Stimulated activated memory B cell treated with anti-CD40 and anti-IgM and Interleukin-4, amounts not matched to agents 10 μg/mL and 1 μg/mL and 100 μg/mL, for 72 hours (primary cell): ENCODE measurements at regions not wholly inside any gene's neighbourhood (a gene's known extent, or its start where the extent isn't known, plus 50 kb on each side); places are given as distances from the start of the nearest gene placed in this dataset.

ENCODE experiments used
- ATAC-seq: fragments of 150-1000 bp; cut with Tn5 transposase; 2 replicates; pipeline ENCODE4 v1.10.0; 2021
- H3K27ac Mint-ChIP-seq: one replicate; pipeline ENCODE4 v1.8.0; 2022; ENCODE audit warnings: mild to moderate bottlenecking, mixed read lengths
- H3K27me3 Mint-ChIP-seq: one replicate; pipeline ENCODE4 v1.8.0; 2022; ENCODE audit warnings: mixed read lengths
- H3K36me3 Mint-ChIP-seq: one replicate; pipeline ENCODE4 v1.8.0; 2022; ENCODE audit warnings: mixed read lengths
- H3K4me1 Mint-ChIP-seq: one replicate; pipeline ENCODE4 v1.8.0; 2022; ENCODE audit warnings: mixed read lengths
- H3K4me3 Mint-ChIP-seq: one replicate; pipeline ENCODE4 v1.8.0; 2022; ENCODE audit warnings: mild to moderate bottlenecking, moderate library complexity, mixed read lengths
- H3K9me3 Mint-ChIP-seq: one replicate; pipeline ENCODE4 v1.8.0; 2022; ENCODE audit warnings: mixed read lengths

DNA sequence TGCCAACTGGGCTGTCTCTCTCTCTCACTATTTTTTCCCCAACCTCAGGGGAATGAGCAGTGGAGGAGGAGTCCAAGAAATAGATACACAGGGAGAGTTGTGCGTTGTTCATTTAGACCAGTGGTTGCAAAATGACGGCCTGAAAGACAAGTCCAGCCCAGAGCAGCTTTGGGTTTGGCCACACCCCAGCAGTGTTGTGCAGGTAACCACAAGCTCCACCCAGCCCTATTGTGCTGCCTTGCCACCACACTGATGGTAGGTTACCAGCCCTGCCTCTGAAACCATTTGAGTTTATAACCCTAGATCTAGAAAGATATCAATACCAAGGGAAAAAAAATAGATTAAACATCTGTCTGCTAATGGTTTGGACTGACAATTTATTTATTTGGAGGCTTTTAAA lies 144.3 kb downstream of the CMPK2 start:
- H3K36me3 Mint-ChIP-seq: no peaks in the 10 kb centered on the region
- H3K4me1 Mint-ChIP-seq: no peaks in the 10 kb centered on the region
- no peak for ATAC-seq
- H3K9me3 Mint-ChIP-seq: no peaks in the 10 kb centered on the region
- H3K27ac Mint-ChIP-seq: no peak overlapping the region
- no peaks in the 10 kb centered on the region for H3K27me3 Mint-ChIP-seq
- H3K4me3 Mint-ChIP-seq: no peak overlapping the region

DNA sequence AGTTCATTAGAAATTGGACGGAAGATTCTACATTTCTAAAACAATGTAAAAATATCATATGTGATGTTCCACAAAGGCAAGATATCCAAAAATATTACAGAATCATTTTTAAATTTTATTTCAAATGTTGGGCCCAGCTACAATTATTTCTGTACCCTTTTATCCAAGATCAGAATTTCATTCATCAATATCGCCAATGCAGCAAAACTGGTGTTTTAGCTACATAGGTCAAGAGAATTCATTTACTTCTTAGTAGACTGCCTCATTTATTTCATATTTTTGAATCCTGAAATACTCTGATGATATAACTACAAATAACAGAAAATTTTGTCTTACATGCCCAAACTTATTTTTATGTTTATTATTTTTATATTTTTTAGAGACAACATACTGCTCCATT lies 143.1 kb downstream of the CMPK2 start:
- no peak for ATAC-seq
- Mint-ChIP-seq H3K27me3 (no peaks in the 10 kb centered on the region), H3K36me3 (no peaks in the 10 kb centered on the region), H3K9me3 (no peaks in the 10 kb centered on the region), H3K4me1 (no peaks in the 10 kb centered on the region), H3K4me3 (no peak overlapping the region), H3K27ac (no peak overlapping the region)

DNA sequence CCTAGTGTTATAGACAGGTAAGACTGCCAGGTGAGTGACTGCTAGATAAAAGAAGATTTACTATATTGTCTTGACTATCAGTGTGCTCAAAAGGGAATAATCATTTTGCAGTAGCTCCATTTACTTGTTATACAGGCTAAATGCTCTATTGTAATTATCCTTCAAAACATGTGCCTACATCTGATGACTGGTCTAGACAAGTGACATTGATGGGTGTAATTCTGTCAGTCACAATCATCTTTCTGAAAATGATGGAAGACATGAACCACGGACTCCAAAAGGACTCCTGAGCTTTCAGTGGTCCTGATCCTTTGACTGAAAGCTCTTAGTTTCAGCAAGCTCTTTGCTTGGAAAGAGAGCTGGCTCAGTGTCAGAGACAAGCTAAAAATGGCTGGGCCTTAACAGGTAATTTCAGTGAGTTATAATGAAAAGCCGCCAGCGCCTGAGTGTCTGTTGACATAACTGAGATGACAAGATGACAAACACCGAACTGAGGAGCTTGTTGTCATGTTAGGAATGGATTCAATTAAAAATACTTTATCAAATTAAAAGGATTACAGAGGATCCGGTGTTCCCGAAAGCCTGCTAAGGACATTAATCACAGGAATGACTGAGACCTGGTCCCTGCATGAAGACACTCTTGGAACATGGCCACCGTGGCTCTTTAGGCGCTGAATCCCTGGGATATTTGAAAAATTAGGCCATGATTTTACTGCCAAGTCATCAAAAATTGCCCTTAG lies 141.7 kb downstream of the CMPK2 start:
- H3K4me3 Mint-ChIP-seq: no peak overlapping the region
- no peaks in the 10 kb centered on the region for H3K36me3 Mint-ChIP-seq
- H3K27ac Mint-ChIP-seq: no peak overlapping the region
- no peaks in the 10 kb centered on the region for H3K9me3 Mint-ChIP-seq
- no peak for ATAC-seq
- H3K27me3 Mint-ChIP-seq: no peaks in the 10 kb centered on the region
- H3K4me1 Mint-ChIP-seq: no peaks in the 10 kb centered on the region

DNA sequence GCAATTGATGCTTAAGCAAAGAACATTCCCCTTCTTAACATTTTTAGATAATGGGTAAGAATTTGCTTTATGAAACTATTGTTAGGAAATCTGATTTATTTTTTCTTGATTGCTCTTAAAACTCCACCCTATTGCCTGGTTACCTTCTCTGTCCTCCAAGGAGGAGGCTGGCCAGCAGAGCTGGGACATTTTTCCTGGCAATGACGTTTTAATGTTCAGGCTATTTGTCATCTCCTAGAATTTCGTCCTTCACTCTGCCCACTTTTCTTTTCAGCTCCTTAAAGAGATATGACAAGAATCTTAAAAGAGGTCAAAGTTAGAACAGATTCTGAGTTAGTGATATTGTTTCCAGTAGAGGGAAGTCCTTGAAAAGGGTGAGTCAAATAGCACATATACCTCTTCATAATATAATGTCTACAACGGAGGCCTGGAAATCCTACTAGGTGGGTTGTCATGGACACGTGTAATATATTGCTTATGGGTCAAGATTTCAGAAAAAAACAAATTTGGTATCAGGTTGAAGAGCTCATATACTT lies 141.0 kb downstream of the CMPK2 start:
- ATAC-seq: no peak
- Mint-ChIP-seq H3K27me3 (no peaks in the 10 kb centered on the region), H3K4me1 (no peaks in the 10 kb centered on the region), H3K4me3 (no peak overlapping the region), H3K36me3 (no peaks in the 10 kb centered on the region), H3K27ac (no peak overlapping the region), H3K9me3 (no peaks in the 10 kb centered on the region)

DNA sequence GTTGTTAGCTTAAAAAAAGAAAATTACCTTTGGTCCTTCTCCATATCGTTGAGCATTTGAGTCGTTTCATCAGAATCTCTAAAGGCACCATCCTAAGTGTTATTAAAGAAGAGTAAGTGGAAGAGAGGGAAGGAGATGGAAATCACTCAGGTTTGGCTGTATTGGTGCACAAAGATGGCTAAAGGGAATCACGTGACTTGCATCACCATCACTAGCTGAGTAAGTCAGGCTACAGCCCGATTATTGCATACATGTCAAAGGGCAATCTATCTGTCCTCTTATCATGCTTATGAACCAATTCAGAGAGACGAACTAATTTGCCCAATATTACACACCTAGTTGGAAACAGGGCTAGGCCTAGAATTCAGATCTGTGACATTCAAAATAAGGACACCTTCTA lies 137.6 kb downstream of the CMPK2 start:
- no peaks in the 10 kb centered on the region for H3K4me1 Mint-ChIP-seq
- H3K36me3 Mint-ChIP-seq: no peaks in the 10 kb centered on the region
- H3K27me3 Mint-ChIP-seq: peaks cover 1% of the 10 kb centered on the region
- H3K9me3 Mint-ChIP-seq: no peaks in the 10 kb centered on the region
- H3K4me3 Mint-ChIP-seq: no peak overlapping the region
- no peak for ATAC-seq
- H3K27ac Mint-ChIP-seq: no peak overlapping the region

DNA sequence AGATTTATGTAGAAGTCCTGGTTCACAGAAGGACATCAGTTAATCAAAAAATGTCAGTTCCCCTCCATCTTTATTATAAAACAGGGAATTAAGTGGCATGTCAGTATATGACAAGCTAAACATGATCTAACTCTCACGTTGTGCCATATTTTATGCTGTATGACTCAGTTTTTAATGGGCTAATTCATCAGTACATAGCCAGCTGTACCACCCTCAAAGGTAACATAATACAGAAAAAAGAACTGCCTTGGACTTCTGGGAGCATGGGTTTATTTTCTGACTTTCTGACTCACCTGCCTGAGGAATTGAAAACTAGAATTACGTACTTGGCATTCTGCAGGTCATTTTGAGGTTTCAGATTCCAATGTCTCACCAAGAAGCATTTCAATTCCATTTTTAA lies 135.7 kb downstream of the CMPK2 start:
- H3K4me3 Mint-ChIP-seq: no peak overlapping the region
- no peak for ATAC-seq
- H3K9me3 Mint-ChIP-seq: no peaks in the 10 kb centered on the region
- no peaks in the 10 kb centered on the region for H3K4me1 Mint-ChIP-seq
- H3K27ac Mint-ChIP-seq: no peak overlapping the region
- no peaks in the 10 kb centered on the region for H3K36me3 Mint-ChIP-seq
- peaks cover 9% of the 10 kb centered on the region for H3K27me3 Mint-ChIP-seq

DNA sequence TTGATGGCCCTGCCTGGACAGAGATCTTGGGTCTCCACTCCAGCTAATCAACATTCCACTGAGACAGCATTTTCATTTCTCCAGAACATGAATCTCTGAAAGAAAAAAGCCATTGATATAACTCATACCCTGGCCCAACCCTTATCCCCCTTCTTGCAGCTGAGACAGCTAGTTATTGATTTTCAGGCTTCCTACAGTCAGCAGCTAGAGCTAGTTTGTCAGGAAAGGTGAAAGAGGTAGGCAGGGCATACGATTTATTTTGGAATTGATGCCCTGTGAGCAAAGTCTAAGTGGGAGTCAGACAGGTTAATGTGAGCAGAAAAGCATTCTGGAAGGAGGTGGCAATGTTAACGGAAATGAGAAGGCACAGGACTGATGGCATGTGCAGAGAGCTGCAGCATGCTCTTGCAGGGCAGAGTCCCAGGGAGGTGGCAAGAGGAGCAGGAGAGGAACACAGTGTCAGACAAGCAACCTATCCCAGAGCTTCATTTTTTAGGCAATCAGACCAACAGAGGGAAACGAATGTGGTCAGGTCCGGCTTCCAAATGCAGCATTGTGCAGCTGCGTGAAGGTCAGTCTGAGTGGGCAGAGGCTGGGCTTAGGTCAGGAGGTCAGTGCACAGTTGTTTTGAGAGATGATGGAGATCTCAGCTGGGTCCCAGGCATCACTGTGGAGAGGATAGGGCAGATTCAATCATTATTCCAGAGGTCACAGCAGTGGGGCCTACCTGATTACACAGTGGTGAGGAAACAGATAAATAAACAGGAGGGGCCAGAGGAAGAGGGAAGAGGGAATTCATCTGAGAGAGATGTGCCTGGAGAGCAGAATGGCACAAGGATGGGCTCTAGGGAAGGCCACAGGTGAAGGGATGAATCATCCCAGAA lies 134.8 kb downstream of the CMPK2 start:
- H3K4me3 Mint-ChIP-seq: no peak overlapping the region
- H3K36me3 Mint-ChIP-seq: no peaks in the 10 kb centered on the region
- no peaks in the 10 kb centered on the region for H3K9me3 Mint-ChIP-seq
- no peak overlapping the region for H3K27ac Mint-ChIP-seq
- H3K27me3 Mint-ChIP-seq: peaks cover 9% of the 10 kb centered on the region
- ATAC-seq: peak; percentile 7
- H3K4me1 Mint-ChIP-seq: no peaks in the 10 kb centered on the region

DNA sequence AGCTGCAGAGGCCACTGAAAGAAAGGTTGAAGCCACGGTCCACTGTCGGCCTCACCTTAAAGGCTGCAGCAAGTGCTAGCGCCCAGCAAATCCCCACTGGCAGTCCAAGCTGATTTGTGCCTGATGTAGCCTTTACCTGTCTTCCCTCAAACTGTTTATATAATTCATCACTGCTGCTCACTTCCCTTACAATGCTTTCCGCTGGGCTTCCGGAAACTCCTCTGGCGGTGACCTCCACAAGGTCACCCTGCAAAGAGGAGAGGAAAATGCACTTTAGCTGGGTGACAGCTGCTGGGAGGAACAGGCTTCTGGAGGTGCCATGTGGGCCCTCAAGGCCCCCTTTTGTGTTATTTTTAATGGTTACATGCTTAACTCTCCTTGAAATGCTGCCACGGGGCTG lies 126.2 kb downstream of the CMPK2 start:
- Mint-ChIP-seq H3K4me3 (no peak overlapping the region), H3K27ac (no peak overlapping the region), H3K27me3 (no peaks in the 10 kb centered on the region), H3K36me3 (no peaks in the 10 kb centered on the region), H3K4me1 (no peaks in the 10 kb centered on the region), H3K9me3 (no peaks in the 10 kb centered on the region)
- ATAC-seq: no peak

DNA sequence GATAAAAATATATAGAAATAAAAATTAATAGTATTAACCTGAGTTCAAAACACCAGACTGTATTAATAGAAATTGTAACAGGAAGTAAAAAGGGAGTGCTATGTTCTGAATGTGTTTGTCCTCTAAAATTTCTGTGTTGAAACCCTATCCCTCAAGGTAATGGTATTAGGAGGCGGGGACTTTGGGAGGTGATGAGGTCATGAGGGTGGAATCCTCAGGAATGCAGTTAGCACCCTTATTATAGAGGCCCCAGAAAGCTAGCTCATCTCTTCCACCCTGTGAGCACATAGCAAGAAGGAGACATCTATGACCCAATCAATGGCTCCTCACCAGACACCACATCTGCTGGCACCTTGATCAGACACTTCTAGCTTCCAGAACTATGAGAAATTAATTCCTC lies 124.5 kb downstream of the CMPK2 start:
- Mint-ChIP-seq H3K27ac (no peak overlapping the region), H3K27me3 (peaks cover 7% of the 10 kb centered on the region), H3K4me1 (no peaks in the 10 kb centered on the region), H3K36me3 (no peaks in the 10 kb centered on the region), H3K4me3 (no peak overlapping the region), H3K9me3 (no peaks in the 10 kb centered on the region)
- ATAC-seq: no peak

DNA sequence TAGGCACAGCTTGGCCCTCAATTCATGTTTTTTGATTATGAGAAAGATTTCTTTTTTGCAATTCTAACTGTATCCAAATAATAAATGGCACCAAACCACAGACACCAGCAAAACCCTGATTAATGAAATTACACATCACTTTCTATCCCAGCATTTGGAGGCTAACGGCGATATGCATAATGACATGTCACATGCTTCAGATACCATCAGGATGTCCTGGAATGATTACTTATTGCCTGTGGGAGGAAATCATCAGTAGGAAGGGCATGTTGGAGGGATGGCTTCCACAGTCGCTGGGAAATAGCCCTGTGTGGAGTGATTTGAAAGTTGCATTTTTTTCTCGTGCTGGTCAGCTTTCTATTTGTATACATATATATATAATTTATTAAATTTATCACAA lies 121.7 kb downstream of the CMPK2 start:
- Mint-ChIP-seq H3K4me1 (no peaks in the 10 kb centered on the region), H3K9me3 (no peaks in the 10 kb centered on the region), H3K27me3 (peaks cover 19% of the 10 kb centered on the region), H3K36me3 (no peaks in the 10 kb centered on the region), H3K4me3 (no peak overlapping the region), H3K27ac (no peak overlapping the region)
- no peak for ATAC-seq

DNA sequence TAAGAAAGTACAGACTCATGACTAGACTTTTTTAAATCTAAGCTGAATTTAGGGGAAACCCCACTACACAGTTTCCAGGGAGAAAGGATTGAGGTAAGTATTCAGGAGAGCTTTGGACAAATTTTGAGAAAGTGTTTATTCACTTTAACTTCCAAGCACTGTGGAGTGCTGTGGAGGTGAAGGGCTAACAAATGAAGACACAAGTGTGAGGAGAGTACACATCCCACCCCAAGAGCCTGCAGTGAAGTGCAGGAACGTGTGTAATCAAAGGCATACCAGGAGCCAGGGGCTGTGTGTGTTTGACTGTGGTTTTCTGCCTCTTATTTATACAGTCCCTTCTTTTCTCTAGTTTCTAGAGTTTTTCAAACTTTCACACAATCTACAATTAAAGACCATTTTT lies 118.3 kb downstream of the CMPK2 start:
- Mint-ChIP-seq H3K36me3 (no peaks in the 10 kb centered on the region), H3K27me3 (peaks cover 21% of the 10 kb centered on the region)

DNA sequence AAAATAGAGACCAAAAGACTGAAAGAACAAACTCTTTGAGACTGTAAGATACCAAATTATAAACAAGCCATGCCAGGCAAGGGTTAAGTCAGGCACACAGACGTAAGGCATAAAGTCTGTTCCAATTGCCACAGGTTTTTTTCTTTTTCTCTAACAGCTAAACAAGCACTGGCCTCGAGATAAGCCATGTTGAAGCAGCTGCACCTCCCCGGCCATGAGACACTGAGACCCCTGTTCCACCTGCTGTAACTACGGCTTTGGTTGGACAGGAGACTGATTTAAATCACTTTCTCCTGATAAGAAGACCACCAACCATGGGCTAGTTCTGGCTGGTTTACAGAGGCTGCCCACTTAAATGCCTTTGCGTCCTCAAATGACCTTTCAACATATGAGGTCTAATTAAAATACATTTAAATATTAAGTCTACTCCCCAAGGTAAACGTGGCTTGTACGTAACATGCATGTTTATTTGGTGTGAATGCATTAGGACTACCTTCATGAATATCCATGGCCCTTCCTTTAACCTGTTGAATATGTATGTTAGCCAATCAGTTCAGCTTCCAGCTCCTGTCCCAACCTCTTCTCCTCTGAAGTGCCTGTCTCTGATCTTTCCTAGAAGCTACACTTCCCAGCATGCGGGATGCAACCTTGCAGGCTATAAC lies 117.2 kb downstream of the CMPK2 start:
- no peaks in the 10 kb centered on the region for H3K36me3 Mint-ChIP-seq
- no peak overlapping the region for H3K27ac Mint-ChIP-seq
- H3K9me3 Mint-ChIP-seq: no peaks in the 10 kb centered on the region
- H3K27me3 Mint-ChIP-seq: peaks cover 21% of the 10 kb centered on the region
- no peak overlapping the region for H3K4me3 Mint-ChIP-seq
- no peaks in the 10 kb centered on the region for H3K4me1 Mint-ChIP-seq
- no peak for ATAC-seq

More for the DNA sequence above, 118.3 kb downstream of the CMPK2 start:
- no peak for ATAC-seq
- Mint-ChIP-seq H3K27ac (no peak overlapping the region), H3K4me3 (no peak overlapping the region), H3K4me1 (no peaks in the 10 kb centered on the region), H3K9me3 (no peaks in the 10 kb centered on the region)

DNA sequence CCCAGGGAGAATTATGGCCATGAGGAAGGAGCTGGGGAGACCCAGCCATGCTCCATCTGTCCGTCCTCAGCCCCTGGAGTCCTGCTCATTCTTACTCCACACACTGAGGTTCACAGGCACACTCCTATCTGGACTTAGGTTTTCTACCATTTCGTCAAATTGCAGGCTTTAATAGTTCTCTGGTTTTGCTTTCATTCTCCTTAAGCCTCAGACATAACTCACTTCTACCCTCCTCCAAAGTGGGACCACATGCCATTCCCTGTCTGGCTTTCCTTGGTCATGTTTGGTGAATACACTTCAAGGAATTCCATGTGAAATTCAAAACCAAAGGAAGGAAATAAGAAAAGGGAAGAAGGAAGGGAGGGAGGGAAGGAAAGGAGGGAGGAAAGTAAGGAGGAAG lies 115.7 kb downstream of the CMPK2 start:
- Mint-ChIP-seq H3K27me3 (peaks cover 21% of the 10 kb centered on the region), H3K36me3 (no peaks in the 10 kb centered on the region), H3K27ac (no peak overlapping the region), H3K4me1 (no peaks in the 10 kb centered on the region), H3K4me3 (no peak overlapping the region), H3K9me3 (no peaks in the 10 kb centered on the region)
- no peak for ATAC-seq

DNA sequence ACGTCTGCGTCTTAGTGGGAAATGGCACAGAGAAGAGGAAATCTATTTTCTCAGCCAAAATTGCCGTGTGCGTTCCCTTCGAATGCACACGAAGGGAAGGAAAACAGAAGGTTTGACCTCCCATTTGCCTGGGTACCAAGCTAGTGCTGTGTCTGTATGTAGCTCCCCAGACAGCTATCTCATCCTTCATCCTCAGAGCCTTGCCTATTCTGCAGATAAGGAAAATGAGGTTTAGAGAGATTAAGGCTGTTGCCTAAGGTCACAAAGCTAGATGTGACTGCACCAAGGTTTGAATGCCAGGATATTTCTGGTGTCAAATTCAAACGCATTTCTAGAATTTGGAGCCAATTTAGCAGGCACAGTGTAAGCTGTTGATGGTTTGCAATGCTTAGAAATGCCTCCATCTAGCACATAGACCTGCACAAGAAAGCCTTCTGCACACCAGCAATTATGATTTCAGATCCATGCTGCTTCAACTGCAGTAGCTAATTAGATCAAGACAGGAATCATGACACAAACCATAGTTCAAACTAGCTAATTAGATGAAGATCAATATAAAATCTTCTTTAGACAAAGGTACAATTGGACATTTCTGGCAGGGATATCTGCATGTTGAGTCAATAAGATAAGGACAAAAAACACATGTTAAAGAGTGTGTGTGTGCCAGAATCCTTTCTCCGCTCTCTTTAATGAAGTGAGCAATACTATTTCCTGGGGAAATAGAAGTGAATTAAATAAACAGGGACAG lies 115.1 kb downstream of the CMPK2 start:
- Mint-ChIP-seq H3K27ac (no peak overlapping the region), H3K9me3 (no peaks in the 10 kb centered on the region), H3K36me3 (no peaks in the 10 kb centered on the region), H3K4me3 (no peak overlapping the region), H3K4me1 (no peaks in the 10 kb centered on the region), H3K27me3 (peaks cover 19% of the 10 kb centered on the region)
- ATAC-seq: no peak

DNA sequence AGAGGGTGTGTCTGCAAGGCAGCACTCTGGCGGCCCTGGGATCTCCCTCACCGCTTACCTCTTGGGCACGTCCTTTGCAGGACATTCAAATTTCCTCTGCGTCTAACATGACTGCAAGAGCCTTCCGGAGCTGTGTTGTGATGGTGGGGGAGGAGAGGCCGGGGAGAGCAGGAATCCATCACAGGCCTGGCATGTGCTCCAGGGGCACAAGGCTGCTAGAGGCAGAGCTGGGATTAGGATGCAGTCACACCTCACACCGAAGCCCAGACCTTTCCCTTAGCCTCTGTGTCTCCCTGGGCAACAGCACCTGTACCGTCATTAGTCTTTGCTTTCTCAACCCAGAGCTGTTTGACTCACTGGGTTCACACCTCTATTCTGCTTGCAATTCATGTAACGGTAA lies 111.3 kb downstream of the CMPK2 start:
- H3K4me3 Mint-ChIP-seq: no peak overlapping the region
- H3K4me1 Mint-ChIP-seq: no peaks in the 10 kb centered on the region
- ATAC-seq: no peak
- no peaks in the 10 kb centered on the region for H3K27me3 Mint-ChIP-seq
- no peaks in the 10 kb centered on the region for H3K9me3 Mint-ChIP-seq
- H3K36me3 Mint-ChIP-seq: no peaks in the 10 kb centered on the region
- no peak overlapping the region for H3K27ac Mint-ChIP-seq
